A673 (cell line): ENCODE measurements at regions not wholly inside any gene's neighbourhood (a gene's known extent, or its start where the extent isn't known, plus 50 kb on each side); places are given as distances from the start of the nearest gene placed in this dataset.

Experiments
- BruUV-seq: library from RNA; stranded (reverse); fragments of 400-500 nt; replicated peaks from 2 replicates; lab custom pipeline; 2021; lab: Mats Ljungman, UMichigan
- CTCF ChIA-PET: fragments of 300-600 bp; sonication (Branson Sonifier 250); formaldehyde crosslinking; loops from one replicate; lab custom pipeline; 2022; ENCODE audit warnings: antibody characterized with exemption; lab: Charles Lee
- POLR2A ChIA-PET: fragments of 300-600 bp; sonication (Branson Sonifier 250); formaldehyde crosslinking; loops from one replicate; lab custom pipeline; 2022; ENCODE audit warnings: antibody characterized with exemption; ENCODE audit not compliant: low non-redundant PET; lab: Charles Lee
- DNase-seq: peaks from one replicate; pipeline ENCODE4 v3.0.0-alpha.2; 2015; ENCODE audit warnings: low spot score
- H3K27ac ChIP-seq: fragments of 200-600 bp; sonication (generic); 2 replicates; pipeline ENCODE4 v1.5.1; 2016; ENCODE audit warnings: mixed run types, low read depth, mild to moderate bottlenecking, mixed read lengths, antibody characterized with exemption, low read length; ENCODE audit not compliant: poor library complexity, severe bottlenecking
- H3K27me3 ChIP-seq: fragments of 200-600 bp; sonication (generic); replicated peaks from 2 replicates; pipeline ENCODE4 v1.6.1; 2017; ENCODE audit warnings: mixed run types, low read depth, mild to moderate bottlenecking, mixed read lengths, antibody characterized with exemption, low read length; ENCODE audit not compliant: insufficient read depth, poor library complexity
- H3K36me3 ChIP-seq: fragments of 200-600 bp; sonication (generic); 2 replicates; pipeline ENCODE4 v1.6.1; 2016; ENCODE audit warnings: mixed run types, mild to moderate bottlenecking, mixed read lengths, antibody characterized with exemption, low read length; ENCODE audit not compliant: insufficient read depth, poor library complexity, severe bottlenecking
- H3K4me1 ChIP-seq: fragments of 200-600 bp; sonication (generic); 2 replicates; pipeline ENCODE4 v1.6.1; 2017; ENCODE audit warnings: mixed run types, mild to moderate bottlenecking, mixed read lengths, antibody characterized with exemption, low read length; ENCODE audit not compliant: insufficient read depth, poor library complexity, severe bottlenecking
- H3K4me3 ChIP-seq: fragments of 200-600 bp; sonication (generic); 2 replicates; pipeline ENCODE4 v1.5.1; 2016; ENCODE audit warnings: low read depth, mixed run types, mild to moderate bottlenecking, mixed read lengths, low read length; ENCODE audit not compliant: poor library complexity, severe bottlenecking
- H3K9me3 ChIP-seq: fragments of 200-600 bp; sonication (generic); 2 replicates; pipeline ENCODE4 v1.6.1; 2016; ENCODE audit warnings: mixed run types, low read depth, mild to moderate bottlenecking, mixed read lengths, antibody characterized with exemption, low read length; ENCODE audit not compliant: poor library complexity, severe bottlenecking
- CTCF ChIP-seq: fragments of 300-800, 200-600 bp; sonication (generic); conservative IDR thresholded peaks from 2 replicates; pipeline ENCODE4 v1.5.1; 2017; ENCODE audit warnings: low read depth, mild to moderate bottlenecking, antibody characterized with exemption, low read length, moderate library complexity, mixed read lengths
- EZH2 ChIP-seq: fragments of 200-600 bp; sonication (generic); IDR thresholded peaks from 2 replicates; pipeline ENCODE4 v1.6.1; 2017; ENCODE audit warnings: borderline replicate concordance, low read depth, mild to moderate bottlenecking, mixed read lengths, antibody characterized with exemption, low read length; ENCODE audit not compliant: poor library complexity, severe bottlenecking
- intact Hi-C: fragments of 100-400 bp; cut with micrococcal nuclease; formaldehyde crosslinking; loops from one replicate; pipeline ENCODE4 v1.10.0; 2022; ENCODE audit not compliant: unreplicated experiment

- no peaks in the 10 kb centered on the region for H3K36me3 ChIP-seq
- no peaks in the 10 kb centered on the region for H3K4me1 ChIP-seq
- H3K27me3 ChIP-seq, result no peaks in the 10 kb centered on the region
- DNase-seq, result no peak
- H3K9me3 ChIP-seq, result no peaks in the 10 kb centered on the region
- POLR2A ChIA-PET, result no interaction called here
- no peak overlapping the region for H3K4me3 ChIP-seq
- H3K27ac ChIP-seq, result no peak overlapping the region
- no peak for TF ChIP-seq CTCF
- TF ChIP-seq EZH2, result no peak
- BruUV-seq, result no TSS peak
- intact Hi-C loops, result no loop called here
- CTCF ChIA-PET, result no interaction called here
Observed at GRCh38 chr2:155689791-155690190, 642.7 kb downstream of the NR4A2 start.

DNA sequence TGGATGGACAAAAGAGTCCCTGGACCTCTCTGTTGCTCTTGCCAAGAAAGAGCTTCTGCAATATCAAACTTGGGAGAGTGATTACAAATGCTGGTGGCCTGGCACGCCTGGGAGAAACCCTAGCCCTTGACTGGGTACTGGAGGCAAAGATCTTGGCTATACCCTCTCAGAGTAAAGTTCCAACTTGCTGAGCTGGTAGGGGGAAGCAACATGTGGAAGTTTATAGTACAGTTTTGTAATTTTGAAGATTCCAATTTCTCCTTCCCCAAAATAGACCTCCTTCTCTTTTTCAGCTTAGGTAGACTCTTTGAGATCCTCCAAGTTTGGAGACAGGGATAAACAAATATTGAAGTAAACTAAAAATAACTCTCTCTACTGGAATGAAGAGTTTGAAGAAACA lies 645.3 kb downstream of the NR4A2 start:
- CTCF ChIA-PET, result no interaction called here

GRCh38 chr2:155679647-155680046 lies 652.9 kb downstream of the NR4A2 start:
- Histone ChIP-seq H3K27me3 (no peaks in the 10 kb centered on the region), H3K36me3 (no peaks in the 10 kb centered on the region), H3K4me1 (no peaks in the 10 kb centered on the region), H3K9me3 (no peaks in the 10 kb centered on the region), H3K27ac (no peak overlapping the region), H3K4me3 (no peak overlapping the region)
- no TSS peak for BruUV-seq
- no peak for TF ChIP-seq CTCF
- DNase-seq, result no peak
- intact Hi-C loops, result no loop called here
- ChIA-PET POLR2A (no interaction called here), CTCF (no interaction called here)

More for the DNA sequence above, 645.3 kb downstream of the NR4A2 start:
- H3K9me3 ChIP-seq, result no peaks in the 10 kb centered on the region
- H3K4me1 ChIP-seq, result no peaks in the 10 kb centered on the region
- no peak overlapping the region for H3K27ac ChIP-seq
- TF ChIP-seq CTCF (no peak), EZH2 (no peak)
- intact Hi-C loops, result no loop called here
- POLR2A ChIA-PET, result no interaction called here
- no TSS peak for BruUV-seq
- no peak overlapping the region for H3K4me3 ChIP-seq
- no peaks in the 10 kb centered on the region for H3K36me3 ChIP-seq
- no peaks in the 10 kb centered on the region for H3K27me3 ChIP-seq
- DNase-seq, result no peak
